ENCODE measurements at regions not wholly inside any gene's neighbourhood (a gene's known extent, or its start where the extent isn't known, plus 50 kb on each side); places are given as distances from the start of the nearest gene placed in this dataset.
A peak's percentile ranks its signal among the peaks of the same experiment; 100 is the strongest.

GRCh38 chr11:106217456-106217855 lies 140.0 kb downstream of the AASDHPPT start:
- DNase-seq = no peak

GRCh38 chr11:106218106-106218505 lies 140.6 kb downstream of the AASDHPPT start:
- no peak for DNase-seq

GRCh38 chr11:106222626-106223025 lies 145.2 kb downstream of the AASDHPPT start:
- peak; percentile 35 for DNase-seq

GRCh38 chr11:106224172-106224571 lies 146.7 kb downstream of the AASDHPPT start:
- no peak for DNase-seq

GRCh38 chr11:106228996-106229395 lies 151.5 kb downstream of the AASDHPPT start:
- DNase-seq = no peak

GRCh38 chr11:106231591-106231990 lies 154.1 kb downstream of the AASDHPPT start:
- DNase-seq = no peak

GRCh38 chr11:106233191-106233590 lies 155.7 kb downstream of the AASDHPPT start:
- no peak for DNase-seq

GRCh38 chr11:106234794-106235193 lies 157.3 kb downstream of the AASDHPPT start:
- DNase-seq = no peak

- no peak for DNase-seq
These were observed 158.8 kb downstream of the AASDHPPT start for GRCh38 chr11:106236295-106236694.

- no peak for DNase-seq
These were observed 161.4 kb downstream of the AASDHPPT start for GRCh38 chr11:106238704-106239360.

GRCh38 chr11:106241601-106242257 lies 164.3 kb downstream of the AASDHPPT start:
- no peak for DNase-seq

- no peak for DNase-seq
These were observed 165.4 kb downstream of the AASDHPPT start for GRCh38 chr11:106242718-106243415.

GRCh38 chr11:106246495-106246894 lies 169.0 kb downstream of the AASDHPPT start:
- no peak for DNase-seq

GRCh38 chr11:106249617-106250239 lies 172.3 kb downstream of the AASDHPPT start:
- no peak for DNase-seq

GRCh38 chr11:106262852-106263251 lies 185.4 kb downstream of the AASDHPPT start:
- DNase-seq = no peak

- no peak for DNase-seq
These were observed 186.1 kb downstream of the AASDHPPT start for GRCh38 chr11:106263527-106263926.

GRCh38 chr11:106271086-106271485 lies 193.6 kb downstream of the AASDHPPT start:
- no peak for DNase-seq

GRCh38 chr11:106271686-106272085 lies 194.2 kb downstream of the AASDHPPT start:
- peak; percentile 19 for DNase-seq

- DNase-seq = no peak
These were observed 197.7 kb downstream of the AASDHPPT start for GRCh38 chr11:106275151-106275550.

GRCh38 chr11:106276126-106276525 lies 198.7 kb downstream of the AASDHPPT start:
- no peak for DNase-seq

GRCh38 chr11:106276859-106277436 lies 199.5 kb downstream of the AASDHPPT start:
- DNase-seq = peak; percentile 50

GRCh38 chr11:106277484-106277883 lies 200.0 kb downstream of the AASDHPPT start:
- DNase-seq = no peak

GRCh38 chr11:106278391-106278790 lies 200.9 kb downstream of the AASDHPPT start:
- no peak for DNase-seq

Data from DMS53 (cell line).